Superior temporal gyrus (tissue), 1 donor: ENCODE measurements at regions not wholly inside any gene's neighbourhood (a gene's known extent, or its start where the extent isn't known, plus 50 kb on each side); places are given as distances from the start of the nearest gene placed in this dataset.
"Not testable (repeated sequence)": the region's sequence is repeated elsewhere in the genome, so short reads cannot be mapped to it uniquely, and the experiment has no call there.

Source experiments
- DNase-seq: peaks from one replicate; pipeline ENCODE4 v3.0.0-alpha.2; 2016; ENCODE audit errors: extremely low spot score

DNA sequence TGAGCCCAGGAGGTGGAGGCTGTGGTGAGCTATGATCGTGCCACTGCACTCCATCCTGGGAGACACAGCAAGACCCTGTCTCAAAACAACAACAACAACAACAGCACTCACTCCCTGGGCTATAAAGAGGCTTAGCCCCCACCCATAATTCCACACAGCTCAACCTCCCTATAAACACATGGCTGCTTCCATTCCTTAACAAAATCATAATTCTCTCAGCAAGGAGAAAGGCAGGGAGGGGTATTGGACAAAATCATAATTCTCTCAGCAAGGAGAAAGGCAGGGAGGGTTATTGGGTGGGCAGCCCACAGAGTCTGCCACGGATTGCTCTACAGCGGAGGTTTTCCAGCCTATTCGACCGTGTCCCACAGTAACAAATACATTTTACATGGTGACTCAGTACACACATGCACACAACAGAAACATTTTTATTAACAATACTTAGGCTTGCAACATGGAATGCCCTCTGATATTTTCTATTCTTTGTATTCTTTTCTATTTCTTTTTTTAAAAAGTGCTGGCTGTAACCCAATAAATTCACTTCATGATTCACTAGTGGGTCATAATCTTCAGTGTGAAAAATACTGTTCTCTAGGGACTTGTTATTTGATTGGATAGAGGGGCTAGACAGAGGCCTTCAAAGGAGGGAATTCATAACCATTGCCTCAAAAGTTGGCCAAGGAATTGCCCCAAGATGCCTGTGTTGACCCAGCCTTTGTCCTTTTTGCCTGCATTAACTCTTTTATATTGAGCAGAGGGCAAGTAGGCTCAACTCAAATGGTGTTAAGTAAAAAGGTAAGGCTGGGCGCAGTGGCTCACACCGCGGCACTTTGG is 50.6 kb upstream of the ZMYND8 start:
- DNase-seq, result no peak

DNA sequence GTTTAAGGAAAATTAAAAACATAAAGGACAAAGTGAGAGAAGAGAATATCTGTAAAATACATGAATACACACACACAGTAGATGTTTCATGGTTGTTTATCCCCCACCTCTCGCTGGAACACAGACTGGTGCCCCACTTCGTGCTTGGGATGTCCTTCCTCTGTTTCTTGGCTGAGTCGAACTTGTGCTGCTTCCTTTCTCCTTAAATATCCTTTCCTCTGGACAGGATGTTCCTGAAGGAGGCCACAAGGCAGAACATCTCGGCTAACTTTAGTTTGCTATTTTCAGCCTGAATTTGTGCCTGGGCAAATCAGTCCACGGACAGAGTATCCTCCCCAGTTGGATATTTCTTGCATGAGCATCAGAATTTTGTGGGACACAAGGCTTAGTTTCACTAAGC is 54.7 kb upstream of the ZMYND8 start:
- peak; percentile 73 for DNase-seq

DNA sequence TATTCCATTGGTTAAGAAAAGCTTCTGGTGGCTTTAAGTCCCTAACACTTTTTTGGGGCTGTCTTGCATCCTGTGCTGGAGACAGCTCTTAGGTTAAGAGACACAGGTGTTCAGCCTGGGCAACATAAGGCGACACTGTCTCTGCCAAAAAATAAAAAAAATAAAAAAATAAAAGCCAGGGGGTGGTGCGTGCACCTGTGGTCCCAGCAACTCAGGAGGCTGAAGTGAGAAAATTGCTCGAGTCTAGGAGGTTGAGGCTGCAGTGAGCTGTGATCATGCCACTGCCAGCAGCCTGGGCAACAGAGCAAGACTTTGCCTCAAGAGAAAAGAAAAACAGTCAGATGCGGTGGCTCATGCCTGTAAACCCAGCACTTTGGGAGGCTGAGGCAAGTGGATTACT is 55.6 kb upstream of the ZMYND8 start:
- no peak for DNase-seq

DNA sequence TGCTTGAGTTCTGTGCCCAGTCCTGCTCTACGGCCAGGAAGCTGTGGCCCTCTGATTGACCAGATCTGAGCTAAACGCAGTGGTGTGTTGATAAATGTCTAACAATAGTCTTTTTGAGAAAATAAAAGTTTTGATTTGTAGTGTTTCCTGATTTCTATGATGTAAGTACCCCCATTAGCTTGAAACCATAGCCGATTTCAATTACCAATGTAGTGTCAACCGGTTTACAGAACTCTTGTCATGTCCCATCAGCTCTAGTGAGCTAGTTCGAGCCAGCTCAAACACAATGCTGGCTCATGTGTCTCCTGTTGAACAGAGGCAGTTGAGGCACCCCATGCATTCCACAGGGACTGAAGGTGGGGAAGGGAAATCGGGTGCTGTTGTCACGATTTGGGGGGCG is 56.7 kb upstream of the ZMYND8 start:
- no peak for DNase-seq

DNA sequence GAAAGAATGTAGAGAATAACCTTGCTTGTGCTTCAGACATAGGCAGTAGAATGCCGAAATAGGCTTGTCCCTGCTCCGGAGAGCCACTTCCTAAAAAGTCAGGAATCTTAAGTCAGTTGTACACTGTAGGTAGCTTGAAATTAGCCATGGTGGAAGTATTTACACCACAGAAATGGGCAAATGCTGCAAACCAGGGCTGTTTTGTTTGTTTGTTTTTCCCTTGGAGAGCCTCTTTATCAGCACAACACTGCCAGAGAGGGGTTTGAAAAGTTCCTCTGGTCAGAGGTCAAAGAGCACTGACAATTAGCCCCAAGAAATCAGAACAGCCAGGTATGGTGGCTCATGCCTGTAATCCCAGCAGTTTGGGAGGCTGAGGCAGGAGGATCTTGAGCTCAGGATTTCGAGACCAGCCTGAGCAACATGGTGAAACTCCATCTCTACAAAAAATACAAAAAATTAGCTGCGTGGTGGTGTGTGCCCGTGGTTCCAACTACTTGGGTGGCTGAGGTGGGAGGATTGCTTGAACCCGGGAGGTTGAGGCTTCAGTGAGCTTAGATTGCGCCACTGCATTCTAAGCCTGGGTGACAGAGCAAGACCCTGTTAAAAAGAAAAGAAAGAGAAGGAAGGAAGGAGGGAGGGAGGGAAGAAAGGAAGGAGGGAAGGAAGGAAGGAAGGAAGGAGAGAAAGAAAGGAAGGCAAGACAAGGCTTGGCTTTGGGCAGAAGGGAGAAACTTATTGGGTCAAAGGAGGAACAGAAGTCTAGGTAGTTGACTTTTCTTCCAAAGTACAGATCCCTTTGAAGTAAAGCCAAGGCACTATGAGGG is 61.0 kb upstream of the ZMYND8 start:
- no peak for DNase-seq

DNA sequence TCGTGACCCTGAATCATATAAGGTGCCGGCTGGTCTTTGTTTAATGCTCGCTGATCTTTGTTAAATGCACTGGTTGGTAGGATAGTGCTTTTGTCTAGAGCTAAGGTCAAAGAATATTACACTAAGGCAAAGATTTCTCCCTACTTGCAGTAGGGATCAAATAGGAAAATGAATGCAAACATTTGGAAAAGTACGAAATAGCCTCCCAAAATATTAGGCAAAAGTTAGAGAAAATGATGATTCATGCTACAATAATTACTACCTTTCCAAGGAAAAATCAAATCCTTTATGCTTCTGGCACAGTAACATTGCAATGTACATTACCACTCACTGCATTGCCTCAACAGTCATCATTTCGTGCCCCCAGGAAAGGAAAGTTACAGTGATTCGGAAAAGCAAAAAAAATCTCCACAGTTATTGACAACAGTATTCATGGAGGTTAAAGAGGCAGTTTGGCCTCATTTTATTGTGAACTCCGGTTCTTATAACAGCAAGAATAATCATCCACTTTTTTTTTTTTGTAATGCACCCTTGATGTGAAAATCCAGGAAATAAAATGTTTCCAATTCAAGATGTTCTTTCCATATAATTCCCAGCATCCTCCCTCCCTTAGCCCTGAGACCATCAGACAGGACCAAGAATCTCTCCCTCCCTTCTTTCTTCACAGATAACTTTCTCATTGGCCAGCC is 61.7 kb upstream of the ZMYND8 start:
- no peak for DNase-seq

DNA sequence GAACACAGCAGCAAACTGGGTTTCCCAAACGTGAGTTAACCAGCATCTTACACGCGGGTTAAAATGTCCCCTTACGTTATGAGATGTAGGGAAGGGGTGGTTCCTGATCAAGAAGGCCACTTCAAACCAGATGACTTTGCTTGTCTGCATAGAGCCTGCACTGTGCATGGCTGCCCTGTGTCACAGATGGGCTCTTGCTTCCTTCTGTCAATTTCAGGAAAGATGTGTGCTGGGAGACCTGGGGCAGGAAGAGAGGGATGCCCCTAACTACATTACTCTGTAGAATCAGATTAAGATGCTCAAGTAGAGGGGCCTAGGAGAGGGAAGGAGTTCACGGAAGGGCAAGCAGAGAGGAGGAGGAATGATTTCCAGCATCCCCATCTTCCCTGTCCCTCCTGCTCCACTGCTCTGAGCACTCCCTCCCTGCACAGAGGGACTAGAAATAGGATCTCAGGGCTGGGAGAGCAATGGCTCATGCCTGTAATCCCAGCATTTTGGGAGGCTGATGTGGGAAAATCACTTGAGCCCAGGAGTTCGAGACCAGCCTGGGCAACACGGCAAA is 63.5 kb upstream of the ZMYND8 start:
- DNase-seq, result no peak

DNA sequence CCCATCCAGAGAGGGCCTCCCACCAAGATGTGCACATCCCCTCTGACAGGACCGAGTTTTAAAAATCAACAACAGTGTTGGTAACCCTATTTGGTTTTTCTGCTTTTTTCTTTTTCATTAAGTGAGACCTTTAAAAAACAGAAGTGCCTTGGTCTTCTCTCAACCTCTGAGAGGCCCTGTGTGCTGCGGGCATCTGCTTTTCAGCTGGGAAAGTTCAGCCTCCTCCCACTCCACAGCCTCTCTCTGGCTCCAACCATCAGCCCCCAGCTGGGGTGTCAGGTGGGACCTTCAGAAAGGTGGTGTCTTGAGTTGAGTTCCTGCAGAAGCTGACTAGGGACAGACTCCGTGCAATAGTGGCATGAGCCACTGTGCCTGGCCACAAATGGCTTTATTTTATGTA is 64.6 kb upstream of the ZMYND8 start:
- no peak for DNase-seq

DNA sequence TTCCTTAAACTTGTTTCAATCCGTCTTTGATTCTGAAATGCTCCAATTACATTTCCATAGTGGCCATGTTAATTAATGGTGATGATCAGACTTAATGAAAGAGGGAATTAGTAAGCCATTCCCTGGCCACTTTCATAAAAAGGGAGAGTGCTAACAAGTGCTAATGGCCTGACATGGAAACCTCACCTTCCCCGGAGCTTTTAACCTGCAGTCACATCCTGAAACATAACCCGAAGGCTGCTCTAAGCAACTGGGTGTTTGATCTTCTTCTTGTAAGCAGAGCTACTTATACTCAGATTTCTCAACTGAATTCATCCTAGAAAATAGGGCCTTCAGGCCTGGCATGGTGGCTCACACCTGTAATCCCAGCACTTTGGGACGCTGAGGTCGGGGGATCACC is 67.1 kb upstream of the ZMYND8 start:
- DNase-seq, result no peak

DNA sequence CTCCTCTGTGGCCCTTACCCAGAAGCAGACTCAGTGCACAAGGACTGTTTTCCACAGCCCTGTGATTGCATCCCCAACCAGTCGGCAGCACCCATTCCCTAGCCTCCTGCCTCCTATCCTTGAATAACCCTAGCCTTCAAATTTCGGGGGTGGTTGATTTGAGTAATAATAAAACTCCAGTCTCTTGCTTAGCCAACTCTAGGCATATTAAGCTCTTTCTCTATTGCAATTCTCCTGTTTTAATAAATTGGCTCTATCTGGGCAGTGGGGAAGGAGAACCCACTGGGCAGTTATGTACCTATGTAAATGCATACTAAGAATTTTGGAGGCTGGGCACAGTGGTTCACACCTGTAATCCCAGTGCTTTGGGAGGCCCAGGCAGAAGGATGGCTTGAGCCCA is 70.6 kb upstream of the ZMYND8 start:
- no peak for DNase-seq

DNA sequence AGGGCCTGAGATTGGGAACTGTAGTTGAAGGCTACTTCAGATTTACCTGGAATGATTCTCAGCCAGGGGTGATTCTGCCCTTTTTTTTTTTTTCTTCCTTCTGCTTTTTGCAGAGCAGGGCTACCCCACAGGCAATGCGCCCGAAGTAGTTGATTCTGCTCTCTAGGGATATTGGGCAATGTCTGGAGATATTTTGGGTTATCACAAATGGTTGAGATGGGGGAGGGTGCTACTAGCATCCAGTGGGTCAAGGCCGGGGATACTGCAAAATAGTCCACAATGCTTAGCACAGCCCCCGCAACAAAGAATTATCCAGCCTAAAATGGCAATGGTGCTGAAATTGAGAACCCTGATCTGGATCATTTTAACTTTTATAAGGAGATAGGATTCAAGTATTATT is 71.2 kb upstream of the ZMYND8 start:
- no peak for DNase-seq

DNA sequence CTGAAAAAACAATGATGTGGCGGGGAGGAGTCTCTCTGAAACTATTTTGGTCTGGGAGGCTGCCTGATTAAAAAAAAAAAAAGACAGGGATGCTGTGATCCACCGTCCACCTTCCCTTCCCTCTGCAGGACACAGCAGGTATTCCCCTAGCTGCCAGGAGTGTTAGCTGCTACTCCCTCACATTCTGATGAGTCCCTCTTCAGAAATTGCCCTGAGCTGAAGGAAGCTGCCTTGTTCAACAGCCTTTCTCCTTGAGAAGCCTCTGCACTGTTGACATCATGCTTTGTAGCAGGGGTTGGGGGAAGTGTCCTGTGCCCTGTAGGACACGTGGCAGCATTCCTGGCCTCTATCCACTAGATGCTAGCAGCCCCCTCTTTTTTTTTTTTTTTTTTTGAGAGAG is 71.7 kb upstream of the ZMYND8 start:
- DNase-seq, result no peak

DNA sequence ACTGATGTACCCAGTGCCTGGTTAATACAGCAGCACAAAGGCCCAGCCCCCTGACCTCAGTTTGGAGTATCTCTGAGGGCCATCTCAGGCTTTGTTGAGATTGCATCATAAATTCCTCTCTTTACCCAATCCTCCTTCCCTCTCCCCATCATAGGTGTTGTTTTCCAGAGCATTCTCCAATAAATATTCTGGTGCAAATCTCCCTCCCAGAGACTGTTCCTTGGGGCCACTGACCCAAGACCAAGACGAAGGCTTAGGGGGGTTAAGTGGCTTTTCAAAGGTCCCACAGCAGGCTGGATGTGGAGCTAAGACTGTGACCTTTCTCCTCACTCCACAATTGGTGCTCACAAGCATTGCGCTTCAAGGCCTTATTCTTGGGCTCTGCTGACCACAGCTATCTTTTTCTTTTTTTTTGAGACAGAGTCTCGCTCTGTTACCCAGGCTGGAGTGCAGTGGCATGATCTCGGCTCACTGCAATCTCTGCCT is 72.4 kb upstream of the ZMYND8 start:
- no peak for DNase-seq

DNA sequence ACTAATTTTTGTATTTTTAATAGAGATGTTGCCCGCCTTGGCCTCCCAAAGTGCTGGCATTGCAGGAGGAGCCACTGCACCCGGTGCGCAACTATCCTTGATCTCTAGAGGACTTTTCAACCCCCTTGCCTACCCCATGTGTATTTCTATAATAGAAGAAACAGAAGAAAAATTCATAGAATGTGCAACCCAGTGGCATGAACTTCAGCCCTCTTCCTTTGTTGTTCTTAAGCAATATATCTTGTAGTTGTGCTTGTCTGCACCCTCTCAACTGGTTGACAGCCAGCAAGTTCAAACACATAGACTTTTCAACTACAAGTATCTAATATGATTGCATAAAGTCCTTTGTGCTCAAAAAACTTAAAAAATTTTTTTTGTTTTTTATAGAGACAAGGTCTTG is 72.3 kb upstream of the NCOA3 start:
- DNase-seq, result no peak

DNA sequence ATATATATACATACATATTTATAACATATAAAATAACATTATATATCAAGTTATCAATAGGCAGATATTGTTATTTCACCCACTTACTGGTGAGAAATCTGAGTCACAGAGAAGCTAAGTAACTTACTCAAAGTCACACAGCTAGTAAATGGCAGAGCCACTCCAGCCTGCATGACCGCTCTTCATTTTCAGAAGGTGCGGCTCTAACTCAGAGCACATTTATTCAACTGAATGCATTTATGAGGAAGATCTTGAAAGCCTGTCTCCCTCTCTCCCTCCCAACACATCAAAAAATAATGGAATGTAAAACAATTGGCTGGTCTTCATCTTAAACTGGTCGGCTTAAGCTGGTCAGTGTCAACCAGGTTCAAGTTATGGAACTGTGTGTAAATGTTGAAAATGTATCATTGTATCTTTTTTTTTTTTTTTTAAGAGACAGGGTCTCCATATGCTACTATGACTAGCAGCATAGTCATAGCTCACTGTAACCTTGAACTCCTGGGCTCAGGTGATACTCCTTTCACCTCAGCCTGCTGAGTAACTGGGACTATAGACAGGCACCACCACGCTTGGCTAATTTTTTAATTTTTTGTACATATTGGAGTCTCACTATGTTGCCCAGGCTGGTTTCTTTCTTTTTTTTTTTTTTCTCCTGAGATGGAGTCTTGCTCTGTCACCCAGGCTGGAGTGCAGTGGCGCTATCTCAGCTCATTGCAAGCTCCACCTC is 70.7 kb upstream of the NCOA3 start:
- no peak for DNase-seq

DNA sequence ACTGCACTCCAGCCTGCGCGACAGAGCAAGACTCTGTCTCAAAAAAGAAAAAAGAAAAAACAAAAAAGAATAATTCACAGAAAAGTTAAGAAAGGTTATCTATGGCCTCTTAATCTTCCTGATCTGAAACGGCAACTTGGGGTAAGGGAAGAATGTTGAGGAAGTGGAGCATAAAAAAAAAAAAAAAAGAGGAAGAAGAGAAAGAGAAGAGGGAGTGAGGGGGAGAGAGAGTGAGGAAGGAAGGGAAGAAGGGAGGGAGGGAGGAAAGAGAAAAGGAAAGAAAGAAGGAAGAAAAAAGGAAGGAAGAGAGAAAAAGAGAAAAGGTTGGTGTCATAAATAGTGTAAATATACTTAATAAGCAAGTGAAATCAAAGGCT is 68.9 kb upstream of the NCOA3 start:
- DNase-seq, result no peak

DNA sequence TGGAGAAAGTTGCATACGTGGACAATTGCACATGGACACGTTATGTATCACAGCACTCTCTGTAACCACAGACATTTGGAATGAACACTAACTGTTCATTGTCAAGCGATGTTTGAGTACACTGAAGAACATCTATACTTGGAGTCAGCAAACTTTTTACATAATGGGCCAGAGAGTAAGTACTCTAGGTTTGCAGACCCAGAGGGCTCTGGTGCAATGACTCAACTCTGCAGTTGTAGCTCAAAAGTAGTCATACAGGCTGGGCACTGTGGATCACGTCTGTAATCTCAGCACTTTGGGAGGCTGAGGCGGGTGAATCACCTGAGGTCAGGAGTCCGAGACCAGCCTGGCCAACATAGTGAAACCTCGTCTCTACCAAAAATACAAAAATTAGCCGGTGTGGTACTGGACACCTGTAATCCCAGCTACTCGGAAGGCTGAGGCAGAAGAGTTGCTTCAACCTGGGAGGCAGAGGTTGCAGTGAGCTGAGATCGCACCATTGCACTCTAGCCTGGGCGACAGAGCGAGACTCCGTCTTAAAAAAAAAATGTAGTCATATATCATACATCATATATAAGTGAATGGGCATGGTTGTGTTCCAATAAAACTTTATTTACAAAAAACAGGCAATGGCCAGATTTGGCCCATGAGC is 67.4 kb upstream of the NCOA3 start:
- not testable (repeated sequence) for DNase-seq

DNA sequence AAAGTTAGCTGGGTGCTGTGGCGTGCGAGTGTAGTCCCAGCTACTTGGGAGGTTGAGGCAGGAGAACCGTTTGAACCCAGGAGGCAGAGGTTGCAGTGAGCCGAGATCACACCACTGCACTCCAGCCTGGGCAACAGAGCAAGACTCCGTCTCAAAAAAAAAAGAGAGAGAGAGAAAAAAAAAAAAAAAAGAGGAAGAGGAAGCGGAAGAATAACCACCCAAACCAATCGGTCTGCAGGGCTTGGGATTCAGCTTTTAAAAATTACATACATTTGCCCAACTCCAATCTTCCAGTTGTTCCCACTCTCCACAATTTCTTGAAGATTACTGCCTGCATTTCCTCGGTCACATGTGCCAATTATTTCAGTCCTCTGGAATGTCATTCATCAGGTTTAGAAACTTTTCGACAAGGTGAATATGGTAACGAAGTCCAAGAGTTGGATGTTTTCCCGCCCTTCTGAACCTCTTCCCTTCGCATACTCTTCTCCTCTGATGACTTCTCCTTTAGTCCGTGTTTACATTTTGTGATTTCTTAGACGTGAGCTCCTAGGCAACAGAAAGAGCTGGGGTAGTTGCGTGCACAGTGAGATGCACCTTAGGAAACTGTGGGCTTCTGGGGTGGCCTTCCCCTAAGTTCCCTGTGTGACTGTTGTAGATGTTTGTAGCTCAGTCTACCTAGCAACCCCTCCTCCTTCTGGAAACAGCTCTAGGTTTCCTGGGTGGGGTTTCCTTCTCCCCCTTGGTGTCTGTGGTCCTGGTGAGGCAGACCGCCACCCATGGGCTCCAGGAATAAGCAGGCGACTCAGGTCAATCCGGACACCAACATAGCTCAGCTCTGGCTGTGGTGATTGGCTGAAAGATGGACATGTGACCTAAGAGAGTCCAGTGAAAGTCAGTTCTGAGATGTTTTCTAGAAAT is 63.0 kb upstream of the NCOA3 start:
- no peak for DNase-seq

DNA sequence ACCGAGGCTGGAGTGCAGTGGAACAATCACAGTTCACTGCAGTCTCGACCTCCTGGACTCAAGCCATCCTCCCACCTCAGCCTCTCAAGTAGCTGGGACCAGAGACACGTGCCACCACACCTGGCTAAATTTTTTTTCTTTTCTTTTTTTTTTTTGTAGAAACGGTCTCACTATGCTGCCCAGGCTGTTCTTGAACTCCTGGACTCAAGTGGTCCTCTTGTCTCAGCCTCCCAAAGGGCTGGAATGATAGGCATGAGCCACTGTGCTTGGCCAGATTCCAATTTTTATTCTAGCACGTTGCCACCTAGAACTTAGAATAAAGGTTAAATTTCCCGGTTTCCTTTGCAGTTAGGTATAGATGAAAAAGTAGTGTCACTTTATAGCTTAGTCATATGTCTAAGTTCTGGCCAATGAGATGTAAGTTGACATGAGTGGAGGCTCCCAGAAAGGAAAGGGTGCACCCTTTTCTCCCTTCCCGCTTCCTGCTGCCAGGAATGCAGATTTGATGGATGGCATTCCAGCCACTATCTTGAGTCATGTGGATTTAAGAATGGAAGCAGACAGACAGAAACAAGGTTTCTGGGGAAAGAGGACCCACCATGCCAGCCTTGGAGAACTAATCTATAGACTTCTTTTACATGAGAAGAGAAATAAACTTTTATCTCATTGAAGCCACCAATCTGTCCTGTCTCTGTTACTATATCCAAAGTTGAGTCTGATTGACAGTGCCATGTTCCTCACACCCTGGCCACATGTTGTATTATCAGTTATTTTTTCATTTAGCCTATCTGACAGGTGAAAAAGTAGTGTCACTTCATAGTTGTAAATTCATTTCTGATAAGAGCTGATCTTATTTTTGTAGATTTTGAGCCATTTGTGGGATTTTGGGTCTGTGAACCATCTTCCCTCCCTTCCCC is 60.6 kb upstream of the NCOA3 start:
- DNase-seq, result no peak
